Neural progenitor cell (in vitro differentiated cells): ENCODE measurements at regions not wholly inside any gene's neighbourhood (a gene's known extent, or its start where the extent isn't known, plus 50 kb on each side); places are given as distances from the start of the nearest gene placed in this dataset.

Source experiments
- CTCF ChIP-seq: fragments of 200-600 bp; sonication (generic); IDR thresholded peaks from 2 replicates; pipeline ENCODE4 v1.5.1; 2017; ENCODE audit warnings: antibody characterized with exemption, mild to moderate bottlenecking
- EZH2 ChIP-seq: fragments of 200-600 bp; sonication (generic); IDR thresholded peaks from 2 replicates; pipeline ENCODE4 v1.6.1; 2017; ENCODE audit warnings: antibody characterized with exemption, mild to moderate bottlenecking, moderate library complexity
- EZH2phosphoT487 ChIP-seq: fragments of 200-600 bp; sonication (generic); IDR thresholded peaks from 2 replicates; pipeline ENCODE4 v1.6.1; 2017; ENCODE audit warnings: antibody characterized with exemption

- no peak for TF ChIP-seq CTCF
- TF ChIP-seq EZH2, result no peak
- TF ChIP-seq EZH2phosphoT487, result no peak
These were observed 883.8 kb upstream of the IGFBP7 start for GRCh38 chr4:57993944-57994343.
